ENCODE measurements at regions not wholly inside any gene's neighbourhood (a gene's known extent, or its start where the extent isn't known, plus 50 kb on each side); places are given as distances from the start of the nearest gene placed in this dataset.

- H3K4me1 ChIP-seq = no peaks in the 10 kb centered on the region
- TF ChIP-seq CTCF (IDR thresholded peaks at IDR 0.05) = no peak
- H3K27ac ChIP-seq = no peak overlapping the region
- no peaks in the 10 kb centered on the region for H3K36me3 ChIP-seq
- no peaks in the 10 kb centered on the region for H3K27me3 ChIP-seq
- H3K4me3 ChIP-seq = no peak overlapping the region
- no peak for DNase-seq (ENCODE audit: low spot score)
- H3K9me3 ChIP-seq = peaks cover 0 to 8% of the 10 kb centered on the region in 2 donors
These were observed 801.6 kb downstream of the KCTD16 start for GRCh38 chr5:144972317-144972716.

GRCh38 chr5:144971108-144971850 lies 800.6 kb downstream of the KCTD16 start:
- DNase-seq (ENCODE audit: low spot score) = no peak
- no peak overlapping the region for H3K4me3 ChIP-seq
- H3K27ac ChIP-seq = no peak overlapping the region
- H3K27me3 ChIP-seq = no peaks in the 10 kb centered on the region
- no peak for TF ChIP-seq CTCF (IDR thresholded peaks at IDR 0.05)
- no peaks in the 10 kb centered on the region for H3K4me1 ChIP-seq
- H3K36me3 ChIP-seq = no peaks in the 10 kb centered on the region
- peaks cover 0 to 8% of the 10 kb centered on the region in 2 donors for H3K9me3 ChIP-seq

- H3K4me3 ChIP-seq = no peak overlapping the region
- no peaks in the 10 kb centered on the region for H3K4me1 ChIP-seq
- H3K27ac ChIP-seq = no peak overlapping the region
- DNase-seq (ENCODE audit: low spot score) = no peak
- no peaks in the 10 kb centered on the region for H3K36me3 ChIP-seq
- no peaks in the 10 kb centered on the region for H3K27me3 ChIP-seq
- no peaks in the 10 kb centered on the region for H3K9me3 ChIP-seq
- TF ChIP-seq CTCF (IDR thresholded peaks at IDR 0.05) = no peak
These were observed 789.6 kb downstream of the KCTD16 start for GRCh38 chr5:144960296-144960695.

- no peak for TF ChIP-seq CTCF (IDR thresholded peaks at IDR 0.05)
- Histone ChIP-seq H3K4me3 (no peak overlapping the region), H3K27me3 (no peaks in the 10 kb centered on the region), H3K36me3 (no peaks in the 10 kb centered on the region), H3K9me3 (no peaks in the 10 kb centered on the region), H3K27ac (no peak overlapping the region), H3K4me1 (no peaks in the 10 kb centered on the region)
- DNase-seq (ENCODE audit: low spot score) = no peak
These were observed 787.3 kb downstream of the KCTD16 start for GRCh38 chr5:144958002-144958401.

GRCh38 chr5:144950996-144951395 lies 780.3 kb downstream of the KCTD16 start:
- no peak for DNase-seq (ENCODE audit: low spot score)
- no peaks in the 10 kb centered on the region for H3K36me3 ChIP-seq
- no peaks in the 10 kb centered on the region for H3K4me1 ChIP-seq
- no peaks in the 10 kb centered on the region for H3K9me3 ChIP-seq
- H3K27ac ChIP-seq = no peak overlapping the region
- H3K4me3 ChIP-seq = no peak overlapping the region
- no peaks in the 10 kb centered on the region for H3K27me3 ChIP-seq
- no peak for TF ChIP-seq CTCF (IDR thresholded peaks at IDR 0.05)

- Histone ChIP-seq H3K36me3 (no peaks in the 10 kb centered on the region), H3K27me3 (no peaks in the 10 kb centered on the region), H3K4me1 (no peaks in the 10 kb centered on the region), H3K9me3 (no peaks in the 10 kb centered on the region), H3K27ac (no peak overlapping the region), H3K4me3 (no peak overlapping the region)
- DNase-seq (ENCODE audit: low spot score) = no peak
- TF ChIP-seq CTCF (IDR thresholded peaks at IDR 0.05) = no peak
These were observed 776.4 kb downstream of the KCTD16 start for GRCh38 chr5:144947023-144947422.

All from right atrium auricular region (tissue), 2 donors.